Kidney epithelial cell (primary cell): ENCODE measurements at regions not wholly inside any gene's neighbourhood (a gene's known extent, or its start where the extent isn't known, plus 50 kb on each side); places are given as distances from the start of the nearest gene placed in this dataset.
A peak's percentile ranks its signal among the peaks of the same experiment; 100 is the strongest.
"Not testable (repeated sequence)": the region's sequence is repeated elsewhere in the genome, so short reads cannot be mapped to it uniquely, and the experiment has no call there.

Source experiments
- DNase-seq: peaks from one replicate; pipeline ENCODE4 v3.0.0-alpha.2; 2010; ENCODE audit warnings: low read depth
- H3K27me3 ChIP-seq: 2 replicates; pipeline ENCODE4 v1.6.0; 2011; ENCODE audit warnings: low read length; ENCODE audit not compliant: control insufficient read depth, insufficient read depth
- H3K36me3 ChIP-seq: 2 replicates; pipeline ENCODE4 v1.5.1; 2011; ENCODE audit warnings: low read length; ENCODE audit not compliant: control insufficient read depth, insufficient read depth
- H3K4me3 ChIP-seq: 2 replicates; pipeline ENCODE4 v1.5.1; 2011; ENCODE audit warnings: low read depth, mild to moderate bottlenecking, control low read depth, low read length
- TF ChIP-seq, protein P1 (sequence below): IDR thresholded peaks from 2 replicates; pipeline ENCODE4 v1.5.1; 2011; ENCODE audit warnings: mild to moderate bottlenecking, moderate library complexity, low read length, control low read depth, inconsistent platforms; ENCODE audit not compliant: insufficient read depth, poor library complexity, severe bottlenecking

- Histone ChIP-seq H3K36me3 (no peaks in the 10 kb centered on the region), H3K27me3 (no peaks in the 10 kb centered on the region), H3K4me3 (no peak overlapping the region)
- TF ChIP-seq, protein P1, sequence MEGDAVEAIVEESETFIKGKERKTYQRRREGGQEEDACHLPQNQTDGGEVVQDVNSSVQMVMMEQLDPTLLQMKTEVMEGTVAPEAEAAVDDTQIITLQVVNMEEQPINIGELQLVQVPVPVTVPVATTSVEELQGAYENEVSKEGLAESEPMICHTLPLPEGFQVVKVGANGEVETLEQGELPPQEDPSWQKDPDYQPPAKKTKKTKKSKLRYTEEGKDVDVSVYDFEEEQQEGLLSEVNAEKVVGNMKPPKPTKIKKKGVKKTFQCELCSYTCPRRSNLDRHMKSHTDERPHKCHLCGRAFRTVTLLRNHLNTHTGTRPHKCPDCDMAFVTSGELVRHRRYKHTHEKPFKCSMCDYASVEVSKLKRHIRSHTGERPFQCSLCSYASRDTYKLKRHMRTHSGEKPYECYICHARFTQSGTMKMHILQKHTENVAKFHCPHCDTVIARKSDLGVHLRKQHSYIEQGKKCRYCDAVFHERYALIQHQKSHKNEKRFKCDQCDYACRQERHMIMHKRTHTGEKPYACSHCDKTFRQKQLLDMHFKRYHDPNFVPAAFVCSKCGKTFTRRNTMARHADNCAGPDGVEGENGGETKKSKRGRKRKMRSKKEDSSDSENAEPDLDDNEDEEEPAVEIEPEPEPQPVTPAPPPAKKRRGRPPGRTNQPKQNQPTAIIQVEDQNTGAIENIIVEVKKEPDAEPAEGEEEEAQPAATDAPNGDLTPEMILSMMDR, result no peak
- no peak for DNase-seq
Measured at GRCh38 chr13:89082623-89083022, 1411.5 kb downstream of the SLITRK5 start.

- not testable (repeated sequence) for H3K27me3 ChIP-seq, H3K36me3 ChIP-seq, H3K4me3 ChIP-seq, DNase-seq
Measured at GRCh38 chr13:89088107-89088506, 1416.9 kb downstream of the SLITRK5 start.

GRCh38 chr13:89097994-89098393 is 1426.8 kb downstream of the SLITRK5 start:
- DNase-seq, result no peak
- Histone ChIP-seq H3K36me3 (no peaks in the 10 kb centered on the region), H3K27me3 (no peaks in the 10 kb centered on the region), H3K4me3 (no peak overlapping the region)
- TF ChIP-seq, protein P1, result no peak

DNA sequence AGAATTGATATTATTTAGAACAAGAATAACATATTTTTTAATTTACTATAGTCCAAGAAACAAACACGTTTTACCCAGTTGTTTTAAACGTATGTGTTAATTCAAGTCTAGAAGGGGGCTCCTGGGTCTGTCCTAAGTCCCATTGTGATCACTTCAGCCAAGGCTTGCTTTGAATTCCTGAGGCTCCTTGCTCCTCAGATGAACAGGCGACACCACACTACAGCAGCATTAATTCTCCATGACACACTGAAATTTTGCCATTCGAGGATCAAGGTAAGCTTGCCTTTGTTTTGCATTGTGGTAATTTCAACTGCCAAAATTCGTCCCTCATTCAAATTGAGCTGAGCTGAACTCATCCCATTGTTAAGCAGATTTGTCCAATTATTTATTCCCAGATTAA is 1442.6 kb downstream of the SLITRK5 start:
- TF ChIP-seq, protein P1, result no peak
- H3K4me3 ChIP-seq, result no peak overlapping the region
- H3K36me3 ChIP-seq, result no peaks in the 10 kb centered on the region
- DNase-seq, result no peak
- H3K27me3 ChIP-seq, result no peaks in the 10 kb centered on the region

- Histone ChIP-seq H3K27me3 (no peaks in the 10 kb centered on the region), H3K36me3 (no peaks in the 10 kb centered on the region), H3K4me3 (no peak overlapping the region)
- DNase-seq, result no peak
- TF ChIP-seq, protein P1, result peak; percentile 13
Measured at GRCh38 chr13:89115307-89115706, 1444.1 kb downstream of the SLITRK5 start.

GRCh38 chr13:89136678-89137077 is 1465.5 kb downstream of the SLITRK5 start:
- Histone ChIP-seq H3K36me3 (no peaks in the 10 kb centered on the region), H3K27me3 (no peaks in the 10 kb centered on the region), H3K4me3 (no peak overlapping the region)
- TF ChIP-seq, protein P1, result no peak
- DNase-seq, result no peak

- Histone ChIP-seq H3K4me3 (no peak overlapping the region), H3K27me3 (no peaks in the 10 kb centered on the region), H3K36me3 (no peaks in the 10 kb centered on the region)
- TF ChIP-seq, protein P1, result no peak
- DNase-seq, result no peak
Measured at GRCh38 chr13:89150362-89150761, 1479.2 kb downstream of the SLITRK5 start.
